SK-N-MC (cell line): ENCODE measurements at regions not wholly inside any gene's neighbourhood (a gene's known extent, or its start where the extent isn't known, plus 50 kb on each side); places are given as distances from the start of the nearest gene placed in this dataset.

ENCODE experiments used
- DNase-seq: peaks from one replicate; pipeline ENCODE4 v3.0.0-alpha.2; 2011; ENCODE audit warnings: low read depth, low spot score
- H3K27ac ChIP-seq: fragments of 200-600 bp; sonication (generic); 2 replicates; pipeline ENCODE4 v1.5.1; 2016; ENCODE audit warnings: mixed run types
- H3K36me3 ChIP-seq: fragments of 200-600 bp; sonication (generic); 2 replicates; pipeline ENCODE4 v1.6.1; 2017; ENCODE audit warnings: antibody characterized with exemption, low read length, mixed read lengths; ENCODE audit not compliant: insufficient read depth
- H3K4me3 ChIP-seq: fragments of 200-600 bp; sonication (generic); 2 replicates; pipeline ENCODE4 v1.5.1; 2016
- H3K9ac ChIP-seq: fragments of 200-600 bp; sonication (generic); 2 replicates; pipeline ENCODE4 v1.8.0; 2017; ENCODE audit warnings: mixed run types, mixed read lengths; ENCODE audit not compliant: insufficient read length
- H3K9me3 ChIP-seq: fragments of 200-600 bp; sonication (generic); 2 replicates; pipeline ENCODE4 v1.6.1; 2017; ENCODE audit warnings: low read depth, mild to moderate bottlenecking, antibody characterized with exemption, low read length, moderate library complexity, mixed read lengths
- EZH2 ChIP-seq: fragments of 200-600 bp; sonication (generic); IDR thresholded peaks from one replicate; pipeline ENCODE4 v1.6.1; 2017; ENCODE audit warnings: antibody characterized with exemption
- FOXP2 ChIP-seq: optimal IDR thresholded peaks from 2 replicates; pipeline ENCODE3; 2011; ENCODE audit warnings: mild to moderate bottlenecking, moderate library complexity; ENCODE audit not compliant: insufficient read depth; ENCODE audit errors: extremely low read length, control extremely low read depth
- POLR2AphosphoS5 ChIP-seq: IDR thresholded peaks from 2 replicates; pipeline ENCODE4 v1.6.1; 2012; ENCODE audit warnings: mild to moderate bottlenecking, low read depth, low read length, borderline replicate concordance

DNA sequence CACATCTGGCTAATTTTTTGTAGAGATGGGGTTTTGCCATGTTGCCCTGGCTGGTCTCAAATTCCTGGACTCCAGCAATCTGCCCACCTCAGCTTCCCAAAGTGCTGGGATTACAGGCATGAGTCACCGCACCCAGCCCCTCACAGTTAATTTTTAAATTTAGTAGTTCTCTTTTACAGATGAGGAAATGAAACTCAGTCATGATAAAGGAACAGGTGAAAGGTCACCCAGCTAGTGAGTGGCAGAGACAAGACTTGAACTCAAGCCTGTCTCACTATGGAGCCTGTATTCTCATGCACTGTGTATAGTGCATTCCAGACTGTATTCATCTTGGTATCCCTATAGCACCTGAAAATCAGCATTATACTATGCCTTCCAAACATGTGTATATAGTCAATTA lies 77.1 kb upstream of the WSB1 start:
- DNase-seq = no peak

GRCh38 chr17:27217631-27218030 lies 76.3 kb upstream of the WSB1 start:
- DNase-seq = no peak
- no peaks in the 10 kb centered on the region for H3K9me3 ChIP-seq
- no peak for TF ChIP-seq EZH2
- no peak for TF ChIP-seq FOXP2
- TF ChIP-seq POLR2AphosphoS5 = no peak
- no peak overlapping the region for H3K9ac ChIP-seq
- no peak overlapping the region for H3K27ac ChIP-seq
- no peak overlapping the region for H3K4me3 ChIP-seq
- no peaks in the 10 kb centered on the region for H3K36me3 ChIP-seq

More for the DNA sequence above, 77.1 kb upstream of the WSB1 start:
- TF ChIP-seq POLR2AphosphoS5 (no peak), FOXP2 (no peak), EZH2 (no peak)
- no peak overlapping the region for H3K27ac ChIP-seq
- no peak overlapping the region for H3K4me3 ChIP-seq
- H3K9me3 ChIP-seq = no peaks in the 10 kb centered on the region
- no peak overlapping the region for H3K9ac ChIP-seq
- H3K36me3 ChIP-seq = no peaks in the 10 kb centered on the region

DNA sequence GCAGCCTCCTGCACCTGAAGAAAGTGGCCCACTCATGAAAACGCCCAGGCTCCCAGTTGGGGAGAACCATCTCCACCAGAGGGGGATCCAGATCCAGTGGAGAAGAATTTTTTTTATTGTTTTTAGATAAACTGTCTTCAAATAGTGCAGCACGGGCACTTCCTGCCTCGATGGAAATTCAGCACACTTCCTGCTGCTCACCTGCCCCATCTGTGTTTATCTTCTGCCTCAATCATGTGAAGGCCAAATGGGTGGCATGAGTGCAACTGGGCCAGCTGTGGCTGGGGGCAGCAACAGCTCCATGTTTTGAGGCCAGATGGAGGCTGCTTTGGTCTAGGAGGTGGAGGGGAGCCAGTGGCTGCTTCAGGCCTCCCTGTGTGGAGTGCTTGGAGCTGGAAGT lies 75.9 kb upstream of the WSB1 start:
- no peak overlapping the region for H3K27ac ChIP-seq
- DNase-seq = no peak
- no peak for TF ChIP-seq EZH2
- TF ChIP-seq POLR2AphosphoS5 = no peak
- no peak for TF ChIP-seq FOXP2
- no peaks in the 10 kb centered on the region for H3K36me3 ChIP-seq
- H3K9ac ChIP-seq = no peak overlapping the region
- H3K9me3 ChIP-seq = no peaks in the 10 kb centered on the region
- H3K4me3 ChIP-seq = no peak overlapping the region

GRCh38 chr17:27218719-27219488 lies 75.0 kb upstream of the WSB1 start:
- TF ChIP-seq EZH2 = no peak
- no peak for TF ChIP-seq FOXP2
- Histone ChIP-seq H3K4me3 (no peak overlapping the region), H3K27ac (no peak overlapping the region), H3K9ac (no peak overlapping the region), H3K9me3 (no peaks in the 10 kb centered on the region), H3K36me3 (no peaks in the 10 kb centered on the region)
- no peak for DNase-seq

GRCh38 chr17:27222515-27222914 lies 71.4 kb upstream of the WSB1 start:
- H3K36me3 ChIP-seq = no peaks in the 10 kb centered on the region
- no peak overlapping the region for H3K9ac ChIP-seq
- DNase-seq = no peak
- H3K27ac ChIP-seq = no peak overlapping the region
- H3K4me3 ChIP-seq = no peak overlapping the region
- H3K9me3 ChIP-seq = no peaks in the 10 kb centered on the region
- TF ChIP-seq POLR2AphosphoS5 (no peak), FOXP2 (no peak), EZH2 (no peak)

DNA sequence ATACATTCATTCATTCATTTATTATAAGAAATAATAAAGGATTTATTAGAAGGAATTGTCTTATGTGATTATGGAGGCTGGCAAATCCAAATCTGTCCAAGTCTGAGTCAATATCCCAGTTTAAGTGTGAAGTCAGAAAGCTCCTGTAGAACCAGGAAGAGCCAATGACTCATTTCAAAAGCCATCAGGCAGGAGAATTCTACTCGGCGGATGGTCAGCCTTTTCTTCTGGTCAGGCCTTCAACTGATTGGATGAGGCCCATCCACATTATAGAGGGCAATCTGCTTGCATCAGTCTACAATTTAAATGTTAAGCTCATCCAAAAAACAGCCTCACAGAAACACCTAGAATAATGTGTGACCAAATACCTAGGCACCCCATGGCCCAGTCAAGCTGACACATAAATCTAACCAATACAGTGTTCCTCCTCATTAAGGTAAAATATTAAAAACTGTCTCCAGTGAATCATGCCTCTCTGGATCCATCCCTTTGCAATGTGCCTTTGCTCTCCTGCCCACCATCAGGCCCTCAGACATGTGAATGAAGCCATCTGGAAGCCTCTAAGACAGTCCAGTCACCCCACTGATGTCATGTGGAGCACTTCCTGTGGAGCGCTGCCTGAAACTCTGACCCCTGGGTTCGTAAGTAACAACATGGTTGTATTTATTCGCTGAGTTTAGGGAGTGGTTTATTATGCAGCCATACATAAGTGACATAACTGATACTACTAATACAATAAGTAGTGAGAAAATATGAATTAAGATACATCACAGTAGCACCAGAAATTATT lies 69.2 kb upstream of the WSB1 start:
- Histone ChIP-seq H3K27ac (no peak overlapping the region), H3K4me3 (no peak overlapping the region), H3K36me3 (no peaks in the 10 kb centered on the region), H3K9me3 (no peaks in the 10 kb centered on the region), H3K9ac (no peak overlapping the region)
- DNase-seq = no peak
- TF ChIP-seq EZH2 = no peak
- no peak for TF ChIP-seq POLR2AphosphoS5
- no peak for TF ChIP-seq FOXP2

DNA sequence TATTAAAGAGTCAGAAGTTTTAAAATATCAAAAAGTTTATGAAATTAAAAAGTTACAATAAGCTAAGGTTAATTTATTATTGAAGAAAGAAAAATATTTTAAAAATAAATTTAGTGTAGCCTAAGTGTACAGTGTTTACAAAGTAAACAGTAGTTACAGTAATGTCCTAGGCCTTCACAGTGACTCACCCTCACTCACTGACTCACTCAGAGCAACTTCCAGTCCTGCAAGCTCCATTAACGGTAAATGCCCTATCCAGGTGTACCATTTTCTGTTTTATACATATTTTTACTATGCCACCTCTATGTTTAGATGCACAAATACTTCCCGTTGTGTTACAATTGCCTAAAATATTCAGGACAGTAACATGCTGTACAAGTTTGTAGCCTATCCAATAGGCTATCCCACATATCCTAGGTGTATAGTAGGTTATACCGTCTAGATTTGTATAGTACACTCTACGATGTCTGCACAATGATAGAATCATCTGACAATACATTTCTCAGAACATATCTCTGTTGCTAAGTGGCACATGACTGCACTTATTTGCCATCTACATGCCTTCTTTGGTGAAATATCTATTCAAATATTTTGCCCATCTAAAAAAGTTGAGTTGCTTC lies 67.2 kb upstream of the WSB1 start:
- no peaks in the 10 kb centered on the region for H3K36me3 ChIP-seq
- no peak overlapping the region for H3K4me3 ChIP-seq
- TF ChIP-seq EZH2 (no peak), POLR2AphosphoS5 (no peak), FOXP2 (no peak)
- no peak overlapping the region for H3K9ac ChIP-seq
- no peaks in the 10 kb centered on the region for H3K9me3 ChIP-seq
- DNase-seq = no peak
- H3K27ac ChIP-seq = no peak overlapping the region

GRCh38 chr17:27230996-27231395 lies 62.9 kb upstream of the WSB1 start:
- no peak for DNase-seq
- Histone ChIP-seq H3K27ac (no peak overlapping the region), H3K9me3 (no peaks in the 10 kb centered on the region), H3K9ac (no peak overlapping the region), H3K36me3 (no peaks in the 10 kb centered on the region), H3K4me3 (no peak overlapping the region)
- TF ChIP-seq POLR2AphosphoS5 = no peak
- TF ChIP-seq EZH2 = no peak
